HepG2 (cell line): ENCODE measurements at regions not wholly inside any gene's neighbourhood (a gene's known extent, or its start where the extent isn't known, plus 50 kb on each side); places are given as distances from the start of the nearest gene placed in this dataset.

Experiments used
- FOSL2 ChIP-seq: sonication (generic); formaldehyde crosslinking; IDR thresholded peaks from 2 replicates; pipeline ENCODE4 v1.4.0; 2020; ENCODE audit warnings: missing genetic modification reagents
- HINFP ChIP-seq: sonication (generic); formaldehyde crosslinking; IDR thresholded peaks from 2 replicates; pipeline ENCODE4 v1.4.0; 2020; ENCODE audit warnings: low read depth, mild to moderate bottlenecking, missing genetic modification reagents
- HNF4G ChIP-seq, 2 experiments: sonication (generic) in 1 of 2; formaldehyde crosslinking in 1 of 2; IDR thresholded peaks; 2 replicates each; pipeline versions ENCODE4 v1.4.0 to v1.6.1; 2011 to 2020; ENCODE audit warnings: borderline replicate concordance in 2 of 2, low read depth in 2 of 2, mild to moderate bottlenecking in 2 of 2, low read length in 1 of 2, missing genetic modification reagents in 1 of 2, moderate library complexity in 1 of 2
- MLX ChIP-seq: IDR thresholded peaks from 2 replicates; pipeline ENCODE4 v1.6.1; 2016
- NR2C2 ChIP-seq: sonication (generic); formaldehyde crosslinking; IDR thresholded peaks from 2 replicates; pipeline ENCODE4 v1.4.0; 2020; ENCODE audit warnings: missing genetic modification reagents, mild to moderate bottlenecking, moderate library complexity, borderline replicate concordance
- POGZ ChIP-seq: sonication (generic); formaldehyde crosslinking; IDR thresholded peaks from 2 replicates; pipeline ENCODE4 v1.4.0; 2020; ENCODE audit warnings: mild to moderate bottlenecking, missing genetic modification reagents
- PRDM15 ChIP-seq: sonication (generic); formaldehyde crosslinking; IDR thresholded peaks from 2 replicates; pipeline ENCODE4 v1.4.0; 2020; ENCODE audit warnings: missing genetic modification reagents
- REST ChIP-seq, 2 experiments: IDR thresholded peaks; 2 replicates each; pipeline ENCODE4 v1.6.1; 2011 to 2012; ENCODE audit warnings: low read length in 2 of 2, borderline replicate concordance in 1 of 2, low read depth in 1 of 2, mild to moderate bottlenecking in 1 of 2, moderate library complexity in 1 of 2
- TFE3 ChIP-seq: IDR thresholded peaks from 2 replicates; pipeline ENCODE4 v1.6.1; 2016
- USF2 ChIP-seq, 2 experiments: sonication (generic) in 1 of 2; formaldehyde crosslinking in 1 of 2; IDR thresholded peaks; 2 replicates each; pipeline versions ENCODE4 v1.5.1 to v1.6.1; 2011 to 2020; ENCODE audit warnings: borderline replicate concordance in 1 of 2, low read depth in 1 of 2, low read length in 1 of 2, mild to moderate bottlenecking in 1 of 2, missing genetic modification reagents in 1 of 2, moderate library complexity in 1 of 2
- ZBTB43 ChIP-seq: sonication (generic); formaldehyde crosslinking; conservative IDR thresholded peaks from 2 replicates; pipeline ENCODE4 v1.4.0; 2020; ENCODE audit warnings: missing genetic modification reagents

GRCh38 chr15:66842710-66843441 lies 140.8 kb downstream of the SMAD6 start (continued):
- TF ChIP-seq USF2 (IDR thresholded peaks at IDR 0.05; ENCODE audit: low read depth, low read length) (no peak), USF2 (CRISPR knock-in tag; IDR thresholded peaks at IDR 0.05; ENCODE audit: borderline replicate concordance) (no peak), NR2C2 (peak; percentile 64), PRDM15 (CRISPR knock-in tag) (no peak), HNF4G (IDR thresholded peaks at IDR 0.05; ENCODE audit: borderline replicate concordance, low read depth, low read length) (peak; percentile 29; the same call in 1 of the 2 replicates), HNF4G (CRISPR knock-in tag; IDR thresholded peaks at IDR 0.05; ENCODE audit: borderline replicate concordance, low read depth) (peak; percentile 40; the same call in 1 of the 2 replicates), TFE3 (CRISPR knock-in tag) (no peak), ZBTB43 (no peak), FOSL2 (0 out of 2 replicates have a peak, but pooled peaks have one; percentile 26), REST (IDR thresholded peaks at IDR 0.05; ENCODE audit: borderline replicate concordance in 1 of 2, low read depth in 1 of 2, low read length in 2 of 2) (no peak), POGZ (CRISPR knock-in tag) (no peak), HINFP (CRISPR knock-in tag) (no peak), MLX (CRISPR knock-in tag) (no peak)
